Esophagus squamous epithelium (tissue), 5 donors: ENCODE measurements at regions not wholly inside any gene's neighbourhood (a gene's known extent, or its start where the extent isn't known, plus 50 kb on each side); places are given as distances from the start of the nearest gene placed in this dataset.
"Not testable (repeated sequence)": the region's sequence is repeated elsewhere in the genome, so short reads cannot be mapped to it uniquely, and the experiment has no call there.

ENCODE experiments used
- DNase-seq: peaks from one replicate; lab custom pipeline; 2025; lab: John Stamatoyannopoulos, UW
- H3K27ac ChIP-seq, 4 donors: fragments of 200-600 bp; sonication (generic); one replicate each; pipeline ENCODE4 v1.5.1; 2016 to 2019; ENCODE audit warnings: mild to moderate bottlenecking in 1 of 4
- H3K27me3 ChIP-seq, 4 donors: fragments of 200-600 bp; sonication (generic); 1 replicate in 3 of 4; 2 replicates in 1 of 4; pipeline versions ENCODE4 v1.5.1 to v1.6.0; 2017 to 2021; ENCODE audit warnings: antibody characterized with exemption in 1 of 4
- H3K36me3 ChIP-seq, 3 donors: fragments of 200-600 bp; sonication (generic); one replicate each; pipeline ENCODE4 v1.5.1; 2016 to 2019
- H3K4me1 ChIP-seq, 3 donors: fragments of 200-600 bp; sonication (generic); one replicate each; pipeline ENCODE4 v1.5.1; 2017 to 2019
- H3K4me3 ChIP-seq, 4 donors: fragments of 200-600 bp; sonication (generic); 1 replicate in 3 of 4; 2 replicates in 1 of 4; pipeline ENCODE4 v1.5.1; 2016 to 2019; ENCODE audit warnings: mild to moderate bottlenecking in 2 of 4, moderate library complexity in 1 of 4
- H3K9me3 ChIP-seq, 3 donors: fragments of 200-600 bp; sonication (generic); one replicate each; pipeline ENCODE4 v1.5.1; 2016 to 2019
- CTCF ChIP-seq, 6 experiments: fragments of 450-650 bp in 4 of 6; fragments of 200-600 bp in 2 of 6; sonication (generic) in 2 of 6; IDR thresholded peaks; one replicate each; pipeline ENCODE4 v1.5.1; 2016 to 2019; ENCODE audit warnings: antibody characterized with exemption in 6 of 6, mild to moderate bottlenecking in 4 of 6, moderate library complexity in 4 of 6
- POLR2A ChIP-seq, 4 donors: fragments of 450-650 bp; IDR thresholded peaks; one replicate each; pipeline ENCODE4 v1.6.1; 2017; ENCODE audit warnings: antibody characterized with exemption in 4 of 4, mild to moderate bottlenecking in 4 of 4, moderate library complexity in 3 of 4
- WGBS, 2 donors: methylation state at CpG; one replicate each; pipeline ENCODE4 v1.1.5; 2018; 5-methylcytosine and 5-hydroxymethylcytosine counted together
- intact Hi-C: fragments of 100-400 bp; cut with DNase I; formaldehyde crosslinking; loops from one replicate; pipeline ENCODE4 v1.15.0; 2022
- donor health status: DM: yes; HTN: yes; CAD: no.

- Histone ChIP-seq H3K4me3 (no peak overlapping the region), H3K27me3 (peaks cover 0 to 16% (median 0%) of the 10 kb centered on the region in 4 donors), H3K27ac (no peak overlapping the region), H3K36me3 (no peaks in the 10 kb centered on the region), H3K4me1 (no peaks in the 10 kb centered on the region), H3K9me3 (no peaks in the 10 kb centered on the region)
- DNase-seq, result no peak
- WGBS, 2 donors, result 54 to 64% methylated on average over 8 of the region's 11 CpGs
- no peak for TF ChIP-seq CTCF (IDR thresholded peaks at IDR 0.05)
- intact Hi-C loops, result no loop called here
Observed at GRCh38 chr16:86231321-86231995, 278.9 kb upstream of the FOXF1 start.

- DNase-seq, result no peak
- H3K4me1 ChIP-seq, result no peaks in the 10 kb centered on the region
- no peaks in the 10 kb centered on the region for H3K36me3 ChIP-seq
- WGBS, 2 donors, result 72 to 77% methylated on average over 3 to 9 of the region's 9 CpGs
- TF ChIP-seq CTCF (IDR thresholded peaks at IDR 0.05) (no peak), POLR2A (IDR thresholded peaks at IDR 0.05) (no peak)
- H3K9me3 ChIP-seq, result no peaks in the 10 kb centered on the region
- no peak overlapping the region for H3K27ac ChIP-seq
- peaks cover 0 to 16% (median 0%) of the 10 kb centered on the region in 4 donors for H3K27me3 ChIP-seq
- no peak overlapping the region for H3K4me3 ChIP-seq
- intact Hi-C loops, result no loop called here
Observed at GRCh38 chr16:86231996-86232350, 278.4 kb upstream of the FOXF1 start.

GRCh38 chr16:86232496-86232895 is 277.8 kb upstream of the FOXF1 start:
- DNase-seq, result no peak
- Histone ChIP-seq H3K4me3 (no peak overlapping the region), H3K4me1 (no peaks in the 10 kb centered on the region), H3K36me3 (no peaks in the 10 kb centered on the region), H3K27ac (no peak overlapping the region), H3K27me3 (peaks cover 0 to 13% (median 0%) of the 10 kb centered on the region in 4 donors), H3K9me3 (no peaks in the 10 kb centered on the region)
- TF ChIP-seq CTCF (IDR thresholded peaks at IDR 0.05), result no peak
- no peak for TF ChIP-seq POLR2A (IDR thresholded peaks at IDR 0.05)
- WGBS, 2 donors, result 87 to 93% methylated on average over 3 to 4 of the region's 9 CpGs
- intact Hi-C loops, result no loop called here

GRCh38 chr16:86233506-86233905 is 276.8 kb upstream of the FOXF1 start:
- DNase-seq, H3K36me3 ChIP-seq, H3K4me3 ChIP-seq, H3K27ac ChIP-seq, intact Hi-C loops, H3K4me1 ChIP-seq, H3K9me3 ChIP-seq: not testable (repeated sequence)
- 93% methylated on average over 11 of the region's 15 CpGs; no CpG with 5 or more reads in 1 of the 2 donors for WGBS, 2 donors
- peaks cover 0 to 13% (median 0%) of the 10 kb centered on the region in 4 donors for H3K27me3 ChIP-seq

GRCh38 chr16:86239381-86239780 is 270.9 kb upstream of the FOXF1 start:
- TF ChIP-seq CTCF (IDR thresholded peaks at IDR 0.05) (no peak), POLR2A (IDR thresholded peaks at IDR 0.05) (no peak)
- Histone ChIP-seq H3K4me1 (no peaks in the 10 kb centered on the region), H3K4me3 (no peak overlapping the region), H3K36me3 (no peaks in the 10 kb centered on the region), H3K27ac (no peak overlapping the region), H3K9me3 (no peaks in the 10 kb centered on the region), H3K27me3 (peaks cover 0 to 20% (median 0%) of the 10 kb centered on the region in 4 donors)
- WGBS, 2 donors, result 34 to 37% methylated on average over 7 to 8 of the region's 9 CpGs
- DNase-seq, result no peak
- intact Hi-C loops, result no loop called here
